Ascending aorta (tissue), 2 donors: ENCODE measurements at regions not wholly inside any gene's neighbourhood (a gene's known extent, or its start where the extent isn't known, plus 50 kb on each side); places are given as distances from the start of the nearest gene placed in this dataset.

Experiments
- DNase-seq, 2 donors: peaks; one replicate each; pipeline ENCODE4 v3.0.0-alpha.2; 2019; ENCODE audit warnings: low spot score in 2 of 2
- H3K27ac ChIP-seq, 2 donors: fragments of 200-600 bp; sonication (generic); one replicate each; pipeline ENCODE4 v1.5.1; 2016 to 2017; ENCODE audit warnings: mild to moderate bottlenecking in 1 of 2
- H3K27me3 ChIP-seq: fragments of 200-600 bp; sonication (generic); one replicate; pipeline ENCODE4 v1.5.1; 2017
- H3K36me3 ChIP-seq, 2 donors: fragments of 200-600 bp; sonication (generic); one replicate each; pipeline ENCODE4 v1.5.1; 2016
- H3K4me1 ChIP-seq, 2 donors: fragments of 200-600 bp; sonication (generic); one replicate each; pipeline ENCODE4 v1.5.1; 2016 to 2017; ENCODE audit warnings: mild to moderate bottlenecking in 1 of 2
- H3K4me3 ChIP-seq, 2 donors: fragments of 200-600 bp; sonication (generic); one replicate each; pipeline ENCODE4 v1.5.1; 2016 to 2017; ENCODE audit warnings: mild to moderate bottlenecking in 1 of 2
- H3K9me3 ChIP-seq, 2 donors: fragments of 200-600 bp; sonication (generic); one replicate each; pipeline ENCODE4 v1.5.1; 2016
- CTCF ChIP-seq, 3 experiments: fragments of 200-600 bp in 2 of 3; fragments of 450-650 bp in 1 of 3; sonication (generic) in 2 of 3; IDR thresholded peaks; one replicate each; pipeline ENCODE4 v1.5.1; 2016 to 2019; ENCODE audit warnings: antibody characterized with exemption in 3 of 3, mild to moderate bottlenecking in 1 of 3, moderate library complexity in 1 of 3
- intact Hi-C: fragments of 100-400 bp; cut with DNase I; formaldehyde crosslinking; loops from one replicate; pipeline ENCODE4 v1.15.1; 2023

- H3K4me3 ChIP-seq, result no peak overlapping the region
- H3K4me1 ChIP-seq, result no peaks in the 10 kb centered on the region
- no peak for DNase-seq
- H3K27me3 ChIP-seq, result no peaks in the 10 kb centered on the region
- no peak for TF ChIP-seq CTCF (IDR thresholded peaks at IDR 0.05)
- H3K9me3 ChIP-seq, result no peaks in the 10 kb centered on the region
- intact Hi-C loops, result no loop called here
- no peaks in the 10 kb centered on the region for H3K36me3 ChIP-seq
- H3K27ac ChIP-seq, result no peak overlapping the region
These were observed 178.2 kb downstream of the ENC1 start for GRCh38 chr5:74462356-74462755.

GRCh38 chr5:74461251-74461650, 179.3 kb downstream of the ENC1 start:
- H3K4me1 ChIP-seq, result no peaks in the 10 kb centered on the region
- H3K9me3 ChIP-seq, result no peaks in the 10 kb centered on the region
- DNase-seq, result no peak
- intact Hi-C loops, result no loop called here
- no peak overlapping the region for H3K27ac ChIP-seq
- no peak overlapping the region for H3K4me3 ChIP-seq
- no peaks in the 10 kb centered on the region for H3K36me3 ChIP-seq
- H3K27me3 ChIP-seq, result no peaks in the 10 kb centered on the region
- TF ChIP-seq CTCF (IDR thresholded peaks at IDR 0.05), result no peak

- no peak overlapping the region for H3K4me3 ChIP-seq
- intact Hi-C loops, result no loop called here
- no peak overlapping the region for H3K27ac ChIP-seq
- TF ChIP-seq CTCF (IDR thresholded peaks at IDR 0.05), result no peak
- H3K9me3 ChIP-seq, result no peaks in the 10 kb centered on the region
- no peak for DNase-seq
- no peaks in the 10 kb centered on the region for H3K36me3 ChIP-seq
- no peaks in the 10 kb centered on the region for H3K27me3 ChIP-seq
- no peaks in the 10 kb centered on the region for H3K4me1 ChIP-seq
These were observed 179.8 kb downstream of the ENC1 start for GRCh38 chr5:74460694-74461093.

GRCh38 chr5:74459984-74460383, 180.5 kb downstream of the ENC1 start:
- no peaks in the 10 kb centered on the region for H3K36me3 ChIP-seq
- no peak for TF ChIP-seq CTCF (IDR thresholded peaks at IDR 0.05)
- H3K27ac ChIP-seq, result no peak overlapping the region
- H3K4me1 ChIP-seq, result no peaks in the 10 kb centered on the region
- H3K4me3 ChIP-seq, result no peak overlapping the region
- no peaks in the 10 kb centered on the region for H3K27me3 ChIP-seq
- H3K9me3 ChIP-seq, result no peaks in the 10 kb centered on the region
- intact Hi-C loops, result no loop called here
- DNase-seq, result no peak

GRCh38 chr5:74457876-74458275, 182.7 kb downstream of the ENC1 start:
- Histone ChIP-seq H3K36me3 (no peaks in the 10 kb centered on the region), H3K4me1 (no peaks in the 10 kb centered on the region), H3K9me3 (no peaks in the 10 kb centered on the region), H3K27me3 (no peaks in the 10 kb centered on the region), H3K27ac (no peak overlapping the region), H3K4me3 (no peak overlapping the region)
- intact Hi-C loops, result no loop called here
- no peak for DNase-seq
- TF ChIP-seq CTCF (IDR thresholded peaks at IDR 0.05), result no peak

- TF ChIP-seq CTCF (IDR thresholded peaks at IDR 0.05), result no peak
- no peak overlapping the region for H3K27ac ChIP-seq
These were observed 186.1 kb downstream of the ENC1 start for GRCh38 chr5:74454263-74455030.

More at GRCh38 chr5:74454263-74455030, 186.1 kb downstream of the ENC1 start:
- H3K36me3 ChIP-seq, result no peaks in the 10 kb centered on the region
- H3K4me3 ChIP-seq, result no peak overlapping the region
- DNase-seq, result no peak
- no peaks in the 10 kb centered on the region for H3K9me3 ChIP-seq
- H3K27me3 ChIP-seq, result no peaks in the 10 kb centered on the region
- H3K4me1 ChIP-seq, result no peaks in the 10 kb centered on the region
- intact Hi-C loops, result no loop called here
